ENCODE measurements at regions not wholly inside any gene's neighbourhood (a gene's known extent, or its start where the extent isn't known, plus 50 kb on each side); places are given as distances from the start of the nearest gene placed in this dataset.

GRCh38 chr11:90318651-90319050 is 95.8 kb upstream of the CHORDC1 start:
- TF ChIP-seq ZNF639 (tag by site-specific recombination; IDR thresholded peaks at IDR 0.05) (no peak), ZNF18 (tag by site-specific recombination; IDR thresholded peaks at IDR 0.05) (no peak), CTCF (tag by site-specific recombination; IDR thresholded peaks at IDR 0.05) (no peak), ZNF416 (tag by site-specific recombination; IDR thresholded peaks at IDR 0.05) (no peak), SP2 (tag by site-specific recombination; IDR thresholded peaks at IDR 0.05) (no peak), ZNF837 (tag by site-specific recombination; IDR thresholded peaks at IDR 0.05) (no peak), OVOL3 (tag by site-specific recombination; IDR thresholded peaks at IDR 0.05) (no peak), ZNF600 (tag by site-specific recombination; IDR thresholded peaks at IDR 0.05) (no peak), ZNF660 (tag by site-specific recombination; IDR thresholded peaks at IDR 0.05) (no peak), ZNF248 (tag by site-specific recombination; IDR thresholded peaks at IDR 0.05) (no peak), PBX3 (CRISPR knock-in tag; IDR thresholded peaks at IDR 0.05) (no peak)
